GM13977 (cell line): ENCODE measurements at regions not wholly inside any gene's neighbourhood (a gene's known extent, or its start where the extent isn't known, plus 50 kb on each side); places are given as distances from the start of the nearest gene placed in this dataset.
"Not testable (repeated sequence)": the region's sequence is repeated elsewhere in the genome, so short reads cannot be mapped to it uniquely, and the experiment has no call there.

Source experiments
- DNase-seq: peaks from one replicate; pipeline ENCODE4 v3.0.0; 2012; ENCODE audit warnings: low spot score
- in situ Hi-C: fragments of 300-500 bp; cut with MboI; formaldehyde crosslinking; loops from one replicate; pipeline ENCODE4 v1.12.0; 2022; ENCODE audit warnings: low sequenced_read_pairs, low pct_unique_long_range_greater_than_20kb, mixed read lengths, inconsistent platforms; ENCODE audit not compliant: unreplicated experiment
- TF ChIP-seq, protein P1 (sequence below): IDR thresholded peaks from 2 replicates; pipeline ENCODE4 v1.5.1; 2012; ENCODE audit warnings: mild to moderate bottlenecking, control low read depth; ENCODE audit not compliant: insufficient read depth; ENCODE audit errors: extremely low read depth, missing control alignments

DNA sequence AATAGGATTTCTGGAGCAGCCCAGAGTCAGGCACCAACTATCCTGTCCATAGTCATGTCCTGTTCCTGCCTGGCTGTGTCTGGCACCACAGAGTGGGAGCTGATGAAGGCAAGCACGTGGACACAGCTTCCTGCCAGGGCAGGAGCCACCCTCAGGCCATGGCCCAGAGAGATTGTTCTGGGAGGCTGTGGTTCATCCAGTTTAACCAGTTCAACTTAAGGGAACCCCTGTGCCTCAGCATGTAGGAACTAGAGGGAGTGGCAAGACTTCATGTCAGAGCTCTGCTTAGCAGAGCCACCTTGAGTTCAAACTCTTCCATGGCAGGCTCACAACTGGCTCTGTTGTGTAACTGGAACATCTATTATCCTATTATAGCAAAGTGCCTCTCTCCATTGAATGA is 73.2 kb upstream of the NCKAP5 start:
- in situ Hi-C loops = no loop called here
- TF ChIP-seq, protein P1, sequence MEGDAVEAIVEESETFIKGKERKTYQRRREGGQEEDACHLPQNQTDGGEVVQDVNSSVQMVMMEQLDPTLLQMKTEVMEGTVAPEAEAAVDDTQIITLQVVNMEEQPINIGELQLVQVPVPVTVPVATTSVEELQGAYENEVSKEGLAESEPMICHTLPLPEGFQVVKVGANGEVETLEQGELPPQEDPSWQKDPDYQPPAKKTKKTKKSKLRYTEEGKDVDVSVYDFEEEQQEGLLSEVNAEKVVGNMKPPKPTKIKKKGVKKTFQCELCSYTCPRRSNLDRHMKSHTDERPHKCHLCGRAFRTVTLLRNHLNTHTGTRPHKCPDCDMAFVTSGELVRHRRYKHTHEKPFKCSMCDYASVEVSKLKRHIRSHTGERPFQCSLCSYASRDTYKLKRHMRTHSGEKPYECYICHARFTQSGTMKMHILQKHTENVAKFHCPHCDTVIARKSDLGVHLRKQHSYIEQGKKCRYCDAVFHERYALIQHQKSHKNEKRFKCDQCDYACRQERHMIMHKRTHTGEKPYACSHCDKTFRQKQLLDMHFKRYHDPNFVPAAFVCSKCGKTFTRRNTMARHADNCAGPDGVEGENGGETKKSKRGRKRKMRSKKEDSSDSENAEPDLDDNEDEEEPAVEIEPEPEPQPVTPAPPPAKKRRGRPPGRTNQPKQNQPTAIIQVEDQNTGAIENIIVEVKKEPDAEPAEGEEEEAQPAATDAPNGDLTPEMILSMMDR = no peak
- no peak for DNase-seq

DNA sequence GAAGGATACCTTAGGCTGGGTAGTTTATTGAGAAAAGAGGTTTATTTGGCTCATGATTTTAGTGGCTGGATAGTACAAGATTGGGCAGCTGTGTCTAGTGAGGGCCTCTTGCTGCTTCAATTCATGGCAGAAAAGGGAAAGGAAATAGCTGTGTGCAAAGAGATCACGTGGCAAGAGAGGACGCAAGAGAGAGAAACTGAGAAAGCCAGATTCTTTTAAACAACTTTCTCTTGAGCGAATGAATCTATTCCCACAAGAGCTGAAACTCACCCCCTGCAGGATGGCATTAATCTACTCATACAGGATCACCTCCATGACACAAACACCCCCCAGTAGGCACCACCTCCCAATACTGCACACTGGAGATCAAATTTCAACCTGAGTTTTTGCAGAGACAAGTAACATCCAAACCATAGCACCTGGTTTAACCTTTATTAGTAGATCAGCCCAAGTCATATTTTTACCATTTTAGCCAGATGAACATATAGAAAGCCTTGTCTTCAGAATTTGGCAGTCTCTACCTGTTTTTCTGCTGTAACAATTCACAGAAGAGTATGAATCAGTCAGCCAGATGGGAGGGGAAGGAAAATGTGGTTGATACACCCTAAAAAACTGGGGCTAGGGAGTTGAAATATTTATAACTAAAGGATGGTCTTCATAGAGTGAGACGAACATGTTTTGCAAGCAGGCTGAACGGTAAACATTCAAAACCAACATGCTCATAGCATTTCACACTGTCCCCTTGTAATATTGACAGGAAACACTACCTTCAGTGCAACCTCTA is 73.9 kb upstream of the NCKAP5 start:
- no peak for DNase-seq
- in situ Hi-C loops = no loop called here
- TF ChIP-seq, protein P1 = no peak

DNA sequence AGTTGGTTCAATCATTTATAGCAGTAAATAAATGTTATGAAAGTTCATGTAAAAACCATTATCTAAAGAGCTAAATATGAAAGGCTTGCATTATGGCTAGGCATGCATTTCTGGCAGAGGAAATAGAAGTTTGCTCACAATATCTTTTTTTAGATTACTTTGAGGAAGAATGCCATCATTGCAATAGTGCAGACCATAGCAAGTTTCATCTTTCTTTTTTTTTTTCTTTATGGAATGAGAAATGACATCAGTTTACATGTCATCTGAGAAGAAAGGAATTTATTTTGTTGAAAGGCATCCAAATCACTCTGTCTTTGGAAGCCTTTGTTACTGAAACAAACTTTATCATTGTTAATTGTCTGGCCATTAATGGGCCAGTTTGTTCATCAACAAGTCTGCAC is 74.5 kb upstream of the NCKAP5 start:
- TF ChIP-seq, protein P1 = no peak
- in situ Hi-C loops = no loop called here
- no peak for DNase-seq

DNA sequence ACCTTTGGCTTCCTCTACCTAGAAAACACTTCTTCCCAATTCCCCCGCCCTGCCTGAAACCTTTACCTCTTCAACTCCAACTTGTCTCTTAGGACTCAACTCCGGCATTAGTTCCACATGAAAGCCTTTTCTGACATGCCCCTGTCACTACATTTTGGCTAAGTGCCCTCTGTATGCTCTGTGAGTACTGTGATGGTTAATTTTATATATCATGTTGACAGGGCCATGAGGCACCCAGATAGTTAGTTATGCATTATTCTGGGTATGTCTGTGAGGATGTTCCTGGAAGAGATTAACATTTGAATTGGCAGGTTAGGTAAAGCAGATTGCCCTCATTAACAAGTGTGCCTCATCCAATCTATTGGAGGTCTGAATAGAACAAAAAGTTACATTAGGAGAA is 75.6 kb upstream of the NCKAP5 start:
- no peak for DNase-seq
- TF ChIP-seq, protein P1 = no peak
- in situ Hi-C loops = no loop called here

DNA sequence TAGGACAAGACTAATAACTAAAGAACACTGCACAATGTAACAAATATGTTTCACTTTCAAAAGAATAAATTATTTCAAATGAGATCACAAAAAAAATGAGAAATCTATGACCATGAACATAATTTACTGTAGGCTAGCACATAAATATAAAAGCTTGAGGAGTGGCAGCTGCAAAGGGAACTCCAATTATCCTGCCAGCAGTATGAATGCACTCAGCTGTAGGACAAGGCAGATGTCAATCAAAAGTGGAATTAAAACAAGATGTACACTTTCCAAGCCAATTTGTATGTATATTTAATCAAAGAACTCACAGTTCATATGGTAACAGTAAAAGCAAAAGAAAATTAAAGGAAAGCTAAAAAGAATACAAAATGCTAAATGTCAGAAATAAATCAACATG is 76.6 kb upstream of the NCKAP5 start:
- DNase-seq = no peak
- in situ Hi-C loops = no loop called here
- TF ChIP-seq, protein P1 = no peak

DNA sequence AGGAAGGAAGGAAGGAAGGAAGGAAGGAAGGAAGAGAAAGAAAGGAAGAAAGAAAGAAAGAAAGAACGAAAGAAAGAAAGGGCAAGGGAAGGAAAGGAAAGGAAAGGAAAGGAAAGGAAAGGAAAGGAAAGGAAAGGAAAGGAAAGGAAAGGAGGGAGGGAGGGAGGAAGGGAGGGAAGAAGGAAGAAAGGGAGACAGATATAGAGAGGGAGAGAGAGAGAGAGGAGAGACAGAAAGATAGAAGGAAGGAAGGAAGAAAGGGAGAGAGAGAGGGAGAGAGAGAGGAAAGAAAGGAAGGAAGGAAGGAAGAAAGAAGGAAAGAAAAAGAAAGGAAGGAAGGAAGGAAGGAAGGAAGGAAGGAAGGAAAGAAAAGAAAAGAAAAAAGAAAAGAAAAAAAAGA is 79.1 kb upstream of the NCKAP5 start:
- DNase-seq, in situ Hi-C loops: not testable (repeated sequence)

DNA sequence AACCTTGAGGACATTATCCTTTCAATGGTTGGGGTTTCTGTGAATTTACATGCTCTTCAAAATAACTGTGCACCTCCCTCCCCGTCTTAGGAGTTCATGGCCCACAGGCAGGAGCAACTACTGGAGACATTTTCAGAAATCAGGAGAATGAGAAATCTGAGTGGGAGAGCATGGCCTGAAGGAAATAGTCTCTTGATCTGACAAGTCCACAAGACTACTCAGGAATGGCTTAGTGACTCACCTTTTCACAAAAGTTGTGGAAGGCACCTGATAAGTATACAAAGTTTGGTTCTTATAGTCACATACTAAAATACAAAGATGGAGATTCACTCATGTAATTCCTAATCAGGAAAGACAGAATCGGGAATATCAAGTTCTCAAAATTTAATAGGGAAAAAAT is 83.6 kb upstream of the NCKAP5 start:
- TF ChIP-seq, protein P1 = no peak
- no peak for DNase-seq
- in situ Hi-C loops = no loop called here
